Stomach (tissue), 8 donors: ENCODE measurements at regions not wholly inside any gene's neighbourhood (a gene's known extent, or its start where the extent isn't known, plus 50 kb on each side); places are given as distances from the start of the nearest gene placed in this dataset.

Source experiments
- DNase-seq, 2 donors: peaks; one replicate each; pipeline versions ENCODE4 v3.0.0 to v3.0.0-alpha.2; 2013 to 2019
- H3K27ac ChIP-seq, 5 donors: fragments of 200-600 bp in 4 of 5; sonication (generic) in 4 of 5; one replicate each; pipeline ENCODE4 v1.5.1; 2013 to 2019; ENCODE audit warnings: mild to moderate bottlenecking in 1 of 5, moderate library complexity in 1 of 5
- H3K27me3 ChIP-seq, 3 donors: fragments of 200-600 bp; sonication (generic); one replicate each; pipeline ENCODE4 v1.5.1; 2017 to 2019; ENCODE audit warnings: mixed run types in 1 of 3
- H3K36me3 ChIP-seq, 4 donors: fragments of 200-600 bp; sonication (generic); 1 replicate in 3 of 4; 2 replicates in 1 of 4; pipeline ENCODE4 v1.5.1; 2016 to 2019
- H3K4me1 ChIP-seq, 4 donors: fragments of 200-600 bp; sonication (generic); one replicate each; pipeline ENCODE4 v1.5.1; 2016 to 2019
- H3K4me3 ChIP-seq, 4 donors: fragments of 200-600 bp; sonication (generic) in 3 of 4; one replicate each; pipeline ENCODE4 v1.5.1; 2016 to 2019; ENCODE audit warnings: mild to moderate bottlenecking in 1 of 4
- H3K9me3 ChIP-seq, 4 donors: fragments of 200-600 bp; sonication (generic); one replicate each; pipeline ENCODE4 v1.5.1; 2016 to 2019
- EP300 ChIP-seq: sonication (generic); formaldehyde crosslinking; IDR thresholded peaks from one replicate; pipeline ENCODE4 v1.6.1; 2017; ENCODE audit warnings: antibody characterized with exemption
- POLR2A ChIP-seq, 4 donors: fragments of 450-650 bp; IDR thresholded peaks; one replicate each; pipeline ENCODE4 v1.6.1; 2016; ENCODE audit warnings: antibody characterized with exemption in 4 of 4, control low read depth in 2 of 4, mild to moderate bottlenecking in 1 of 4, moderate library complexity in 1 of 4
- POLR2AphosphoS5 ChIP-seq, 3 donors: sonication (generic); formaldehyde crosslinking; IDR thresholded peaks; one replicate each; pipeline ENCODE4 v1.6.1; 2016; ENCODE audit warnings: antibody characterized with exemption in 3 of 3
- WGBS, 5 donors: extraction: QIAGEN DNeasy Blood & Tissue Kit in 3 of 5; methylation state at CpG; one replicate each; pipeline versions ENCODE4 v1.1.5 to v1.1.7; 2013 to 2018; 5-methylcytosine and 5-hydroxymethylcytosine counted together
- intact Hi-C: fragments of 100-400 bp; cut with DNase I; formaldehyde crosslinking; loops from one replicate; pipeline ENCODE4 v1.15.1; 2023; ENCODE audit warnings: low total_unique reads
- TF ChIP-seq, protein P1 (sequence below), 7 experiments: fragments of 450-650 bp in 4 of 7; fragments of 200-600 bp in 3 of 7; sonication (generic) in 3 of 7; IDR thresholded peaks; one replicate each; pipeline ENCODE4 v1.5.1; 2016 to 2019; ENCODE audit warnings: antibody characterized with exemption in 7 of 7, control low read depth in 2 of 7, mild to moderate bottlenecking in 1 of 7
- donor health status: healthy with polysubstance abuse.
- donor health status: Bipolar disorder and iron deficiency.
- donor health status: healthy.

DNA sequence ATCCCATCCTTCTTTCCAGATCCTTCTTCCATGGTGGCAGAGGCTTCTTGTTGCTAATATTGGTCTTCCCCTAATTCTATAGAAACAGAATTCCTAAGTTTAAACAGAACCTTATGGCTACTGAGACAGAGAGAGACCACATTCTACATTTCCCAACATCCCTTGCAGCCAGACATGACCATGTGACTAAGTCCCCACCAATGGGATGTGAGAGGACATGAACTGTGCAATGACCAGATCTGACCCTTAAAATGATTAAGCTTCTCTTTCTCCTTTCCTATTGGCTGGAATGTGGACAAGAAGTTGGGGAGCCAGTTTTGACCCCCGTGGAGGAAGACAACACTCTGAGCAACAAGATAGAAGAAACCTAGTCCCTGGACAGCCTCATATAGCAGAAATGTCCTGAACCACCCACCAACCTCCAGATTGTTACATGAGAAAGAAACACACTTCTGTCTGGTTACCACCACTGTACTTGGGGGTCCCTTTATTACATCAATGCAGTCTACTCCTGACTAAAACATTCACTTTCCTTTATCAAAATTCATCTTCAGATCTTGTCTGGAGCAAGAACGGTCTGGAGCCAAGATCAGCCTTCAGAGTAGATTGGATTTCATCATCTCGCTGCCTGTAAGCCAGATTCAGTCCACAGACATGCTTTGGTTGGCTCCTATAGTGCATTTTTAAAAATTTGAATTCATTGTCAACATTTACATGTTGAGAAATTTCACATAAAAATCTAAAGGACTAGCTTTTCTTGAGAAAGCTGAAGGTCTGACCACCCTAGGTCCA lies 183.9 kb downstream of the SHQ1 start:
- TF ChIP-seq EP300 (no peak), POLR2AphosphoS5 (IDR thresholded peaks at IDR 0.05) (no peak), POLR2A (IDR thresholded peaks at IDR 0.05) (no peak)
- TF ChIP-seq, protein P1, sequence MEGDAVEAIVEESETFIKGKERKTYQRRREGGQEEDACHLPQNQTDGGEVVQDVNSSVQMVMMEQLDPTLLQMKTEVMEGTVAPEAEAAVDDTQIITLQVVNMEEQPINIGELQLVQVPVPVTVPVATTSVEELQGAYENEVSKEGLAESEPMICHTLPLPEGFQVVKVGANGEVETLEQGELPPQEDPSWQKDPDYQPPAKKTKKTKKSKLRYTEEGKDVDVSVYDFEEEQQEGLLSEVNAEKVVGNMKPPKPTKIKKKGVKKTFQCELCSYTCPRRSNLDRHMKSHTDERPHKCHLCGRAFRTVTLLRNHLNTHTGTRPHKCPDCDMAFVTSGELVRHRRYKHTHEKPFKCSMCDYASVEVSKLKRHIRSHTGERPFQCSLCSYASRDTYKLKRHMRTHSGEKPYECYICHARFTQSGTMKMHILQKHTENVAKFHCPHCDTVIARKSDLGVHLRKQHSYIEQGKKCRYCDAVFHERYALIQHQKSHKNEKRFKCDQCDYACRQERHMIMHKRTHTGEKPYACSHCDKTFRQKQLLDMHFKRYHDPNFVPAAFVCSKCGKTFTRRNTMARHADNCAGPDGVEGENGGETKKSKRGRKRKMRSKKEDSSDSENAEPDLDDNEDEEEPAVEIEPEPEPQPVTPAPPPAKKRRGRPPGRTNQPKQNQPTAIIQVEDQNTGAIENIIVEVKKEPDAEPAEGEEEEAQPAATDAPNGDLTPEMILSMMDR (IDR thresholded peaks at IDR 0.05), result no peak
- no peak for DNase-seq
- H3K36me3 ChIP-seq, result no peaks in the 10 kb centered on the region
- H3K4me3 ChIP-seq, result no peak overlapping the region
- intact Hi-C loops, result no loop called here
- no peaks in the 10 kb centered on the region for H3K27me3 ChIP-seq
- H3K27ac ChIP-seq, result no peak overlapping the region
- 82 to 92% (median 90%) methylated on average over 3 of the region's 3 CpGs for WGBS, 5 donors
- H3K9me3 ChIP-seq, result no peaks in the 10 kb centered on the region
- peaks cover 0 to 16% (median 9%) of the 10 kb centered on the region in 4 donors for H3K4me1 ChIP-seq

DNA sequence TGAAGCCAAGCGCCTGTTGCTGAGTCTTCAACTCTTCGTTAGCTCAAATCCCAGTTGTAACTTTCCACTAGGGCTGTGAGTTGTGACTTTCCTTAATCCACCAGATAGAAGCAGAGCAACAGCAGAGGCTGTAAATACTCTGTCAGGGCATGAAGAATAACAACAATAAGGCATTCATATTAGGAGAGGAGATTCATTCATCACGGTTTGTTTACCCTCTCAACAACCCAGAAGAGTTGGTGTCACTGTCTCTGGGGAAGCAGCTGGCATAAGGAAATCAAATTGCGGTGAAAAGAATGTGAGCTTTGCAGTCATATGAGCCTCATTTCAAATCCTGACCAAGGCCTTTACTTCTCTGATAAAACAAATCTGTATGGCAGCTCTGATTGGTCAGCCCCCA lies 184.8 kb downstream of the SHQ1 start:
- WGBS, 5 donors, result 79 to 92% (median 85%) methylated on average over 4 of the region's 4 CpGs
- Histone ChIP-seq H3K27ac (no peak overlapping the region), H3K4me3 (no peak overlapping the region), H3K27me3 (no peaks in the 10 kb centered on the region), H3K9me3 (no peaks in the 10 kb centered on the region), H3K4me1 (peaks cover 0 to 16% (median 9%) of the 10 kb centered on the region in 4 donors), H3K36me3 (no peaks in the 10 kb centered on the region)
- TF ChIP-seq POLR2AphosphoS5 (IDR thresholded peaks at IDR 0.05) (no peak), POLR2A (IDR thresholded peaks at IDR 0.05) (no peak), EP300 (no peak)
- TF ChIP-seq, protein P1 (IDR thresholded peaks at IDR 0.05), result no peak
- intact Hi-C loops, result no loop called here
- DNase-seq, result no peak

DNA sequence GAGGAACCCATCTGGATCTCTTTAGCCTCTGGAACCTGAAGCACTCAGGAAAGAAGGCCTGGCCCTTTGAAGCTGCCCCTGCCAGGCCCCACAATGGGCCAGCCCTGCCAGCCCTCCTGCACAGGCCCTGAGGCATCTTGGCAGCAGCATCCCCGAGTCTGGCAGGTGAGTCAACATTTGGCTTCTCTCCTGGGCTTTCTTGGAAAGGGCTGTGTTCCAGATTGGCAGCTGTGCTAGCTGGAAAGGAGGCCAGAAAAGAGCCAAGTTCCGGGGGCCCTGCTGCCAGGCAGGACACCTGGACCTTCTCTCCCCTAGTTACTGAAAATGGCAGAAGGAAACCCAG lies 187.2 kb downstream of the SHQ1 start:
- no peak overlapping the region for H3K4me3 ChIP-seq
- H3K9me3 ChIP-seq, result no peaks in the 10 kb centered on the region
- H3K27ac ChIP-seq, result peak overlapping the region in 3 of 5 donors; percentile 32 to 54 (median 47)
- H3K4me1 ChIP-seq, result peaks cover 0 to 16% (median 9%) of the 10 kb centered on the region in 4 donors
- 9 to 26% (median 22%) methylated on average over 2 of the region's 2 CpGs for WGBS, 5 donors
- intact Hi-C loops, result no loop called here
- peaks cover 0 to 1% (median 0%) of the 10 kb centered on the region in 3 donors for H3K27me3 ChIP-seq
- H3K36me3 ChIP-seq, result no peaks in the 10 kb centered on the region
- peak; percentile 75 to 86 for DNase-seq
- TF ChIP-seq POLR2A (IDR thresholded peaks at IDR 0.05), result no peak
- TF ChIP-seq, protein P1 (IDR thresholded peaks at IDR 0.05), result no peak
- peak; percentile 54 to 85 (median 60) for TF ChIP-seq POLR2AphosphoS5 (IDR thresholded peaks at IDR 0.05)

DNA sequence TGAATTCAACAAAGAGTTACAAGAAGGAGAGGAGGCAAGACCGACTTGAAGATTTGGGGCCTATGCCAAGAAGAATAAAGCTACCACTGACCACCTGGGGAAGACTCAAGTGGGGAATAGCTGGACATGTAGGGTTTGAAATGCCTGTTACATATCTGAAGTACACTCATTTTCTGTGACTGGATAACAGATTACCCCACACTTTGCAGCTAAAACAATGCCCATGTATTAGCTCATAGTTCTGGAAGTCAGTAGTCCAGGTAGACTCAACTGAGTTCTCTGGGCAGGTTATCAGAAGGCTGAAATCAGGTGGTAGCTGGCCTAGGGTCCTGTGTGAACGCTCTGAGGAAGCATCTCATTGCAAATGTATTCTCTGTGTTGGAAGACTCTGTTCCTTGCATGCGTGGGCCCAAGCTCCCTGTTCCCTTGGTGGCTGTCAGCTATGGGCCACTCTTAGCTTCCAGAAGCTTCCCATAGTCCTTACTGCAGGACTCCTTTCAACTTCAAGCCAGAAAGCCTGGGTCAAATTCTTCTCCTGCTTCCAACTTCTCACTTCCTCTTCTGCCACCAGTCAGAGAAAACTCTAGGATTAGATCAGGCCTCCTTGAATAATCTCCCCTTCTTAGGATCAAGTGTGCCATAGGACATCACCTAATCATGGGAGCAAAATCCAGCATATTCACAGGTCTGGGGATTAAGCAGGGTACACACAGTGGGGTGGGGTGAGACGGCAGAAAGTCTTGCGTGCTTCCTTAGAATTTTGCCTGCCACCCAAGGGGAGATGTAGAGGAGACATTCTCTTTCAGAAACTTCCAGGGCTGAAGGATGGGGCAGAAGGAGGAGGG lies 187.8 kb downstream of the SHQ1 start:
- Histone ChIP-seq H3K27me3 (peaks cover 0 to 7% (median 0%) of the 10 kb centered on the region in 3 donors), H3K9me3 (no peaks in the 10 kb centered on the region), H3K4me3 (no peak overlapping the region), H3K4me1 (peaks cover 0 to 19% (median 11%) of the 10 kb centered on the region in 4 donors), H3K27ac (peak overlapping the region in 3 of 5 donors; percentile 18 to 54 (median 47)), H3K36me3 (no peaks in the 10 kb centered on the region)
- TF ChIP-seq EP300 (no peak), POLR2A (IDR thresholded peaks at IDR 0.05) (no peak), POLR2AphosphoS5 (IDR thresholded peaks at IDR 0.05) (no peak)
- TF ChIP-seq, protein P1 (IDR thresholded peaks at IDR 0.05), result no peak
- DNase-seq, result no peak
- intact Hi-C loops, result no loop called here
- 78 to 82% (median 79%) methylated on average over 5 of the region's 5 CpGs for WGBS, 5 donors
